ENCODE measurements at regions not wholly inside any gene's neighbourhood (a gene's known extent, or its start where the extent isn't known, plus 50 kb on each side); places are given as distances from the start of the nearest gene placed in this dataset.
A peak's percentile ranks its signal among the peaks of the same experiment; 100 is the strongest.

DNA sequence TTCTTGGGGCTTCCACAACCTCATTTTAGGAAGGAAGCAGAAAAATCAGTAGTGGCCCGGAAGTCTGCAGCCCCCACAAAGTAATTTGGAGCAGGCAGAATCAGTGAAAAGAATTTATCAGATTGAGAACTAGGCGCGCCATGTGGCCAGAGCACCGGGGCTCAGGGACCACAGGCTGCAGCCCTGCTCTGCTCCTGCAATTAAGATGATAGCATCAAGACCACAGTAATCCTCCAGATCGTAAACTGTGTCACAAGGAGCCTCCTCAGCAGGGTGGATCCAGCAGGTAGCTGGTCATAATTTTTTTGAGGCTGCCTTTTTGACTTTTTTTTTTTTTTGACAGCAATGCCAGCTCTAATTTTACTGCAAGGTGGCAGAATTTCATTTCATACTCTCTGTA, 209.0 kb upstream of the ZMIZ1 start:
- TF ChIP-seq CREB1 (IDR thresholded peaks at IDR 0.05; ENCODE audit: low read depth) = no peak
- TF ChIP-seq, protein P1, sequence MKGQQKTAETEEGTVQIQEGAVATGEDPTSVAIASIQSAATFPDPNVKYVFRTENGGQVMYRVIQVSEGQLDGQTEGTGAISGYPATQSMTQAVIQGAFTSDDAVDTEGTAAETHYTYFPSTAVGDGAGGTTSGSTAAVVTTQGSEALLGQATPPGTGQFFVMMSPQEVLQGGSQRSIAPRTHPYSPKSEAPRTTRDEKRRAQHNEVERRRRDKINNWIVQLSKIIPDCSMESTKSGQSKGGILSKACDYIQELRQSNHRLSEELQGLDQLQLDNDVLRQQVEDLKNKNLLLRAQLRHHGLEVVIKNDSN (IDR thresholded peaks at IDR 0.05) = no peak
- TF ChIP-seq RAD21 (IDR thresholded peaks at IDR 0.05; ENCODE audit: low read depth) = no peak
- no peak for TF ChIP-seq NFIC (IDR thresholded peaks at IDR 0.05)
- TF ChIP-seq TCF12 (IDR thresholded peaks at IDR 0.05; ENCODE audit: low read depth) = no peak

DNA sequence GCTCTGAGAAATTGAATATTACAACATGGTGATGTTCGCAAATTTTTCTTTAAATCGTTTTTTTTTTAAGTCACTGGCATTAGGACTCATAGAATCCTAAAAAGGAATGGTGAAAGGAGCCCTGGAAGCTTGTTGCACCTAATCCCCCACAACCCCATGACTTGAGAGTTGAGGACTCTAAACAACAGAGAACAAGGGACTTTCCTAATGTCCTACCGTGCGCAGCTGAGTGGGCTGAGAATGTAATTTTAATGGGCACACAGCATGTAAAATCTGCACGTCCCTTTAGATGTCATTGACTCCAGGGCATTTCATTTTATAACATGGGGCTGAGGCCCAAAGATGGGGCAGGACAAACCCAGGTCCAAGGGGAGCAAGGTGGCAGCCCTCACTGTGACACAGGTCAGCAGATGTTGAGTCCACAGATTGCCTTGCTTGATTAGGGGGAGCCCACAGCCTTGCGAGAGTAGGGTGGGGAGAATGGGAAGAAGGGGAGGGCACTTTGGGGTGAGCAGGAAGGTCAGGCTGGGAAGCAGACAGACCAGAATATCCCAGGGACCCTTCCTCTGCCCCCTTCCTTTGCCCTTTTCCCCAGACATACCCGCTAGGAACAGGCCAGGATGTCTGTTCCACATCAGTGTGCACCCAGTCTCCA, 208.4 kb upstream of the ZMIZ1 start:
- no peak for TF ChIP-seq CREB1 (IDR thresholded peaks at IDR 0.05; ENCODE audit: low read depth)
- TF ChIP-seq ZBTB7A (IDR thresholded peaks at IDR 0.05; ENCODE audit: low read depth) = no peak
- no peak for TF ChIP-seq EGR1 (IDR thresholded peaks at IDR 0.05)
- no peak for TF ChIP-seq YY1 (IDR thresholded peaks at IDR 0.05; ENCODE audit: low read depth)
- no peak for TF ChIP-seq TEAD4 (IDR thresholded peaks at IDR 0.05)
- TF ChIP-seq TCF12 (IDR thresholded peaks at IDR 0.05; ENCODE audit: low read depth) = no peak
- no peak for TF ChIP-seq NFIC (IDR thresholded peaks at IDR 0.05)
- no peak for TF ChIP-seq TAF1 (IDR thresholded peaks at IDR 0.05; ENCODE audit: low read depth)
- TF ChIP-seq RAD21 (IDR thresholded peaks at IDR 0.05; ENCODE audit: low read depth) = no peak
- TF ChIP-seq, protein P1 (IDR thresholded peaks at IDR 0.05) = no peak
- TF ChIP-seq CEBPB (IDR thresholded peaks at IDR 0.05) = no peak
- TF ChIP-seq, protein P2, sequence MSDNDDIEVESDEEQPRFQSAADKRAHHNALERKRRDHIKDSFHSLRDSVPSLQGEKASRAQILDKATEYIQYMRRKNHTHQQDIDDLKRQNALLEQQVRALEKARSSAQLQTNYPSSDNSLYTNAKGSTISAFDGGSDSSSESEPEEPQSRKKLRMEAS (IDR thresholded peaks at IDR 0.05) = no peak
- no peak for TF ChIP-seq FOXM1 (IDR thresholded peaks at IDR 0.05; ENCODE audit: borderline replicate concordance, low read depth)
- TF ChIP-seq EP300 (IDR thresholded peaks at IDR 0.05; ENCODE audit: borderline replicate concordance) = no peak
- TF ChIP-seq, protein P3, sequence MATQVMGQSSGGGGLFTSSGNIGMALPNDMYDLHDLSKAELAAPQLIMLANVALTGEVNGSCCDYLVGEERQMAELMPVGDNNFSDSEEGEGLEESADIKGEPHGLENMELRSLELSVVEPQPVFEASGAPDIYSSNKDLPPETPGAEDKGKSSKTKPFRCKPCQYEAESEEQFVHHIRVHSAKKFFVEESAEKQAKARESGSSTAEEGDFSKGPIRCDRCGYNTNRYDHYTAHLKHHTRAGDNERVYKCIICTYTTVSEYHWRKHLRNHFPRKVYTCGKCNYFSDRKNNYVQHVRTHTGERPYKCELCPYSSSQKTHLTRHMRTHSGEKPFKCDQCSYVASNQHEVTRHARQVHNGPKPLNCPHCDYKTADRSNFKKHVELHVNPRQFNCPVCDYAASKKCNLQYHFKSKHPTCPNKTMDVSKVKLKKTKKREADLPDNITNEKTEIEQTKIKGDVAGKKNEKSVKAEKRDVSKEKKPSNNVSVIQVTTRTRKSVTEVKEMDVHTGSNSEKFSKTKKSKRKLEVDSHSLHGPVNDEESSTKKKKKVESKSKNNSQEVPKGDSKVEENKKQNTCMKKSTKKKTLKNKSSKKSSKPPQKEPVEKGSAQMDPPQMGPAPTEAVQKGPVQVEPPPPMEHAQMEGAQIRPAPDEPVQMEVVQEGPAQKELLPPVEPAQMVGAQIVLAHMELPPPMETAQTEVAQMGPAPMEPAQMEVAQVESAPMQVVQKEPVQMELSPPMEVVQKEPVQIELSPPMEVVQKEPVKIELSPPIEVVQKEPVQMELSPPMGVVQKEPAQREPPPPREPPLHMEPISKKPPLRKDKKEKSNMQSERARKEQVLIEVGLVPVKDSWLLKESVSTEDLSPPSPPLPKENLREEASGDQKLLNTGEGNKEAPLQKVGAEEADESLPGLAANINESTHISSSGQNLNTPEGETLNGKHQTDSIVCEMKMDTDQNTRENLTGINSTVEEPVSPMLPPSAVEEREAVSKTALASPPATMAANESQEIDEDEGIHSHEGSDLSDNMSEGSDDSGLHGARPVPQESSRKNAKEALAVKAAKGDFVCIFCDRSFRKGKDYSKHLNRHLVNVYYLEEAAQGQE (IDR thresholded peaks at IDR 0.05; ENCODE audit: low read depth) = no peak

DNA sequence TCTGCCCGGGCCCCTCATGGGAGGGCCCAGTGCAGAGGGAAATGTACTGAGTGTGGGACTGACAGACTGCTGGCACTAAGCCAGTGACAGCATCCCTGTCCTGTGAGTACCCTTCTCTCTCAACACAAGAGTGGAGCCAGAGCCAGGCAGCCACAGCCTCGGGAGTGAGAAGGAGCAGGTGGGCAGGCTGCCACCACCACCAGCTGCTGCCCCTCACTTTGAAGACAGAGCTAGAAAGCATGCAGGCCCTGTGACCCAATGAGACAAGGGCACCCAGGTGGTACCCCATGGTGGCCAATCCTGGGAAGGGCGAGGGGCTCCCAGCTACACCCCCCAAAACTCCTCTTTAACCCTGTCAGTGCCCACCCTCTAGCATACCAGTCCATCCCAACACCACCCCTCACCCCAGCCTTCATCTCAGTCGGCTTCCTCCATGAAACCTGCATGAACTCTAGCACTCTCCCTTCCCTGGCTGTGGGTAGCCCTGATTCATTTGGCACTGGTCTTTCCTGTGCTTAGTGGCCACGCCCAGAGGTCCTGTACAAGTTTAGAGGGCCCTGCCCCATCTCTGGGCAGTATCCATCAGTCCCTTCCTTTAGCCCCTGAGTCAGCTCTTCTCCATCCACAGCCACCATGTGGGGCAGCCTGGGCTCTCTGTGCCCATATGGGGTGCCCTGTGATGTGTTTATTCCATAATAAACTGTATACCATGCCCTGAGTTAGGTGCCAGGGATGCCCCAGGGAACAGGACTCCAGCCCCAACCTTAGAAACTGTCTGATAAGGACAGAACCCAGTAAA, 207.0 kb upstream of the ZMIZ1 start:
- TF ChIP-seq ZBTB7A (IDR thresholded peaks at IDR 0.05; ENCODE audit: low read depth) (no peak), EGR1 (IDR thresholded peaks at IDR 0.05) (no peak), NFIC (IDR thresholded peaks at IDR 0.05) (peak; percentile 21; the same call in 1 of the 2 replicates), TEAD4 (IDR thresholded peaks at IDR 0.05) (no peak), YY1 (IDR thresholded peaks at IDR 0.05; ENCODE audit: low read depth) (no peak), CREB1 (IDR thresholded peaks at IDR 0.05; ENCODE audit: low read depth) (no peak), TAF1 (IDR thresholded peaks at IDR 0.05; ENCODE audit: low read depth) (no peak)
- TF ChIP-seq, protein P3 (IDR thresholded peaks at IDR 0.05; ENCODE audit: low read depth) = no peak

DNA sequence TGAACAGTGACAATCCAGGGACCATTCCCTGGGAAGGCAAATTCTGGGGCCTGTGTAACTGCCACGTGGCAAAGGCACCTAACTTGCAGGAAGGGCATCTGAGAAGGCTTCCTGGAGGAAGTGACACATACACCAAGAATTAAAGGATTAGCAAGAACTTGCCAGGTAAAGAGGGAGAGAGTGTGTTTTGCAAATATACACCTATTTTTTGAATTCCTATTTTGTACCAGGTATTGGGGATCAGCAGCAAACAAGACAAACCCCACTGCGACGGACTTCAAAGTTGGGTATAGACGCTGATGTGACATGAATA, 206.5 kb upstream of the ZMIZ1 start:
- TF ChIP-seq FOXM1 (IDR thresholded peaks at IDR 0.05; ENCODE audit: borderline replicate concordance, low read depth) (no peak), NFIC (IDR thresholded peaks at IDR 0.05) (no peak), CEBPB (IDR thresholded peaks at IDR 0.05) (no peak), YY1 (IDR thresholded peaks at IDR 0.05; ENCODE audit: low read depth) (no peak), RAD21 (IDR thresholded peaks at IDR 0.05; ENCODE audit: low read depth) (no peak), EGR1 (IDR thresholded peaks at IDR 0.05) (no peak), ZBTB7A (IDR thresholded peaks at IDR 0.05; ENCODE audit: low read depth) (no peak), EP300 (IDR thresholded peaks at IDR 0.05; ENCODE audit: borderline replicate concordance) (no peak), TCF12 (IDR thresholded peaks at IDR 0.05; ENCODE audit: low read depth) (no peak), TEAD4 (IDR thresholded peaks at IDR 0.05) (no peak)
- TF ChIP-seq, protein P2 (IDR thresholded peaks at IDR 0.05) = no peak
- TF ChIP-seq, protein P1 (IDR thresholded peaks at IDR 0.05) = no peak

All from Ishikawa (cell line).